ENCODE measurements at regions not wholly inside any gene's neighbourhood (a gene's known extent, or its start where the extent isn't known, plus 50 kb on each side); places are given as distances from the start of the nearest gene placed in this dataset.

DNA sequence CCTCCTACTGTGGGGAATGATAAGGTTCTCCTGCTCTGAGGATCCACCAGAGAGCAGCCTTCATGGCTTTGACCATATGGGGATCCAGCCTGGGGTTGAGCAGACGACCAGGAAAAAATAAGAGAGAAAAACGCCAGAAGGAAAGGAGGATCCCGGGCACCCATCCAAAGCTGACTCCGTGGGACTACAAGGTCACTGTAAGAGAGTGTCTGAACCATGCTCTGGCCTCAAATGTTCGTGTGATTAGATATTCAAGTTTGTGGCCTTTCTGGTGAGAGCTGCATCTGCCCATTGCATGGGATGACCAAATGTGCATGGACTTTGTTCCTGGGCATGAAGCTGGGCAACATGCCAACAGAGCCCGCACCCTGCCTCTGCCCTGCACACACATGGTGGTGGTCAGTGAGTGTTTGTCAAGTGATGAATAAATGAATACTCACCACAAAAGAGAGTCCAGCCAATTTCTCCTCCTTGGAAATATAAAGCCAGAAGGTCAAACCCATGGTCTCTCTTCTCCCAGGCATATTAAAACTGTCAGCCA, 346.0 kb upstream of the GATB start:
- TF ChIP-seq POLR2AphosphoS5 (IDR thresholded peaks at IDR 0.05; ENCODE audit: low read depth, low read length) (no peak), TAF1 (IDR thresholded peaks at IDR 0.05; ENCODE audit: borderline replicate concordance, insufficient read depth, low read length) (no peak), FOXP2 (optimal IDR thresholded peaks at IDR 0.05; ENCODE audit: borderline replicate concordance, extremely low read depth, extremely low read length, insufficient read depth) (no peak)
- TF ChIP-seq, protein P1, sequence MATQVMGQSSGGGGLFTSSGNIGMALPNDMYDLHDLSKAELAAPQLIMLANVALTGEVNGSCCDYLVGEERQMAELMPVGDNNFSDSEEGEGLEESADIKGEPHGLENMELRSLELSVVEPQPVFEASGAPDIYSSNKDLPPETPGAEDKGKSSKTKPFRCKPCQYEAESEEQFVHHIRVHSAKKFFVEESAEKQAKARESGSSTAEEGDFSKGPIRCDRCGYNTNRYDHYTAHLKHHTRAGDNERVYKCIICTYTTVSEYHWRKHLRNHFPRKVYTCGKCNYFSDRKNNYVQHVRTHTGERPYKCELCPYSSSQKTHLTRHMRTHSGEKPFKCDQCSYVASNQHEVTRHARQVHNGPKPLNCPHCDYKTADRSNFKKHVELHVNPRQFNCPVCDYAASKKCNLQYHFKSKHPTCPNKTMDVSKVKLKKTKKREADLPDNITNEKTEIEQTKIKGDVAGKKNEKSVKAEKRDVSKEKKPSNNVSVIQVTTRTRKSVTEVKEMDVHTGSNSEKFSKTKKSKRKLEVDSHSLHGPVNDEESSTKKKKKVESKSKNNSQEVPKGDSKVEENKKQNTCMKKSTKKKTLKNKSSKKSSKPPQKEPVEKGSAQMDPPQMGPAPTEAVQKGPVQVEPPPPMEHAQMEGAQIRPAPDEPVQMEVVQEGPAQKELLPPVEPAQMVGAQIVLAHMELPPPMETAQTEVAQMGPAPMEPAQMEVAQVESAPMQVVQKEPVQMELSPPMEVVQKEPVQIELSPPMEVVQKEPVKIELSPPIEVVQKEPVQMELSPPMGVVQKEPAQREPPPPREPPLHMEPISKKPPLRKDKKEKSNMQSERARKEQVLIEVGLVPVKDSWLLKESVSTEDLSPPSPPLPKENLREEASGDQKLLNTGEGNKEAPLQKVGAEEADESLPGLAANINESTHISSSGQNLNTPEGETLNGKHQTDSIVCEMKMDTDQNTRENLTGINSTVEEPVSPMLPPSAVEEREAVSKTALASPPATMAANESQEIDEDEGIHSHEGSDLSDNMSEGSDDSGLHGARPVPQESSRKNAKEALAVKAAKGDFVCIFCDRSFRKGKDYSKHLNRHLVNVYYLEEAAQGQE (IDR thresholded peaks at IDR 0.05; ENCODE audit: insufficient read depth in 1 of 2, low read depth in 2 of 2, low read length in 2 of 2), result no peak

Data from PFSK-1 (cell line).